SKM-1 treated with dmso at 0.1 percent for 144 hours (cell line): ENCODE measurements at regions not wholly inside any gene's neighbourhood (a gene's known extent, or its start where the extent isn't known, plus 50 kb on each side); places are given as distances from the start of the nearest gene placed in this dataset.

Source experiments
- DNase-seq: peaks from one replicate; lab custom pipeline; 2025; ENCODE audit not compliant: unreplicated experiment; lab: John Stamatoyannopoulos, UW

DNA sequence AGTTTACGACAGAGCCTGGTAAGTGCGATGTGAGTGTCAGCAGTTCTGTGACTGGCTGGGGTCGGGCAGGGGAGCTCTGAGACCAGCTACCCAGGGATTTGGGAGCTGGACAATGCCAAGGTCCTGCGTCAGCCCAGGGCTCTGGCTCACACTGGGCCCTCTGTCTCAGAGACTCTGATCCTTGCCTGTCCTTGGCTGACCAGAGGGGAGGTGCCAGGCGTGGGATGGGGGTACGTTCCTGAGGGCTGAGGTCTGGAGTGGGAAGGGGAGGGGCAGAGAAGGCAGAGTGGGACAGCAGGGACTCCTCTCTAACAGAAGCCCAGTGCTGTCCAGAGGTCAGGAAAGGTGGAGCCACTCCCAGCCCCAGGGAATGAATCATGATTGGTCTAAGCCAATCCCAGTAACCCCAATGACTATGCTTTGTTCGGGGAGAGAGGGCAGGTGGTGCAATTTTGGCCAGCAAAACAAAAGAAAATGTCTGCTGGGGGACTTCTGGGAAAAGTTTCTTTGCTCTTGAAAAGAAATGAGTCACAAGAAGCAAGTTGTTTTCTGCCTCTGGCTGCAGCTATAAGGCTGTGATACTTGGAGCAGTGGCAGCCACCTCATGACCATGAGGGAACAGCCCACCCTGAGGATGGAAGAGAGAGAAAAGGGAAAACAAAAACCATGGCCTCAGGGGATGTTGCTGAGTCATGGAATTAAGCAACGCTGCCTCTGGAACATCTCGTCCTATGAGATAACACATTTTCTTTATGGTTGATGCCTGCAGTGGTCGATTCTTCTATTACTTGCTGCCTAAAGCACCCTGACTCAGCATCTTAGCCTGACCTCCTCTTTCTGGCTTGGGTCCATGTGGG lies 108.3 kb downstream of the CHST1 start:
- DNase-seq, result no peak

DNA sequence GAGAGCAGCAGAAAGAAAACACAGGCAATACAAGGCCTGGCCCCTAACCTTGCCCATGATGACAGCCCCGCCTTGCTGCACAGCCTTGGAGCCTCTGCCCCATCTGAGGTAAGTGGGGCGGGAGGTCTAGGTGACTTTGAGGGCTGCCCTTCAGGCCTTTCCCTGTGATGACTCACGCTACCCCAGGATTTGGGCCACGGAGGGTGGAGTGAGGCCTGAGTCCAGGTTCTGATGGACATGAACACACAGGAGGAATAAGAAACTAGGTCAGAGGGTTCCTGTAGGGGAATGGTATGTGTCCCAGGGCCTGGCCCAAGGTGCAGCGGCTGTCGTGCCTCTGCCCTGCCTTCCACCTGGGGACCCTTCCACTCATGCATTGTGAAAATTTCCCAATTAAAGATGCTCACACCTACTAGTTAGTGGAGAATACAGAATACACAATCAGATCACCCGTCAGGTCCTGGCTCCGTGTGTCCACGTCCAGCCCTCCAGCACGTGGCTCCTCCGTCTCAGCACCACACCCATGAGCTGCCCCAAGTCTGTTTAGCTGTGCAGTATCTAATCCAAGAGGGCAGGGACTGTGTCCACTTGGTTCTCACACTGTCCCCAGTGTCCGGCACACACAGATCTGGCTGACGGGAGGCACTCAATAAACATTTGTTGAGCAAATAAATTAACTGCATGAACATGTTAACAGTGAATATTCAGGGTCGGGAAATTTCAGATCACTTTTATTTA lies 111.0 kb downstream of the CHST1 start:
- no peak for DNase-seq

DNA sequence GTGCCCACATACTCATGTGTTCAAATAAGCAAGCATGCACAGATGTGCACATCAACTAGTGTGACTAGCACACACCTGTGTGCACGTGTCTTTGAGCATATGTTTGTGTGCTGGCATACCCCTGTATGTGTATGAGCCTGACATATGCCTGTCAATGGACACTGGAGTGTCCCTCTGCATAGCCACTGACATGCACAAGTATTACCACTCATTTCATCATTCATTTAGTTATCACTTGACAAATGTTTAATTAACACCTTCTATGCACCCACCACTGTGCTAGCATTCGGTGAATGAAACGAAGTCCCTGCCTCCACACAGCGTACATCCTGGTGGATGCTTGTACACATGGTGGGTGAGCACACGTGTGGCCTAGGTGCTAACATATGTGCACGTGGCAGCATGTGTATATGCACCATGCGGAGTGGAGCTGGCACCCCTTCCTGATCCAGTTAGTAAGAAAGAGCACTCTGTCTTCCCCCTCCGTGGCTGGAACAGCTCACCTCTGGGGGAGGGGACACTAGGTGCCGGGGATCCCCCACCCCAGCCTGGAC lies 112.0 kb downstream of the CHST1 start:
- DNase-seq, result no peak

DNA sequence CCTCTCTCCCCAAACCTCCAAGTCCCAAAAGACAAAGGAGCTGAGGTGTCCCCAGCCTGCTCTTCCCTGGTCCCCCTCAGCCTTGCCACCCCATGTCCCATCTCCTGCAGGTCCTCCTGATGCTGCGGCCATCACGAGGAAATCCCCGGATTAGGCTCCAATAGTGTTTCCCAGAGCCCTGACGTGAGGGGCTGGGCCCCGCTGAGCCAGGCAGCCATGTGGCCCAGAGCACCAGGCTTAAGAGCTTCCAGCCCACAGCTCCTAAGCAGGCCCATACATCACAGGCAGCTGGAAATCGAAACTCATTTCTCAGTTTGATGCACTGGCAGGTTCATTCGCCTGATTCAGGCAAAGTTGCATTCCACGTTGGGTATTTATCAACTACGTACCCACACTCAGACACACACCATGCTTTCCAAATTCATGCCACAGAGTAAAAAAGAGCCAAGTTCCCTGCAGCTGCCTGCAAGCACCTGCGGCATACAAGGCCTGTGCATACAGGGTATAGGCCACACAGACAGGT lies 114.2 kb downstream of the CHST1 start:
- DNase-seq, result no peak

DNA sequence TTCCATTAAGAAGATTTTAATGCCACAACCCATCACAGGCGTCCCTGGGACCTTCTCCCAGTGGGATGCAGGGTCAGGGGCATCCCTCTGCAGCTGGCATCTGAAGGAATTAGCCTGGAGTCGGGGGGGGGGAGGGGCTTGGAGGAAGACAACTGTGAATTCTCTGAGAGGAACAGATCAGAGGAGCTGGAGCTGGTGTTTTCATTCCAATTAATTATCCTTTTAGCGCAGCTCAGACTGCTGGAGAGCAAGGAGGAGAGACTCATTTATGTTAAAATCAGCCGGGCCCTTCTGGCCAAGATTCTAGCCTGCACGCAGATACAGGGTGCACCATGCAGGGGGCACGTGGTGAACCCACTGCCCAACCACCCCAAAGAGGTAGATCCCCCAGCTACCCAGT lies 116.2 kb downstream of the CHST1 start:
- DNase-seq, result no peak

DNA sequence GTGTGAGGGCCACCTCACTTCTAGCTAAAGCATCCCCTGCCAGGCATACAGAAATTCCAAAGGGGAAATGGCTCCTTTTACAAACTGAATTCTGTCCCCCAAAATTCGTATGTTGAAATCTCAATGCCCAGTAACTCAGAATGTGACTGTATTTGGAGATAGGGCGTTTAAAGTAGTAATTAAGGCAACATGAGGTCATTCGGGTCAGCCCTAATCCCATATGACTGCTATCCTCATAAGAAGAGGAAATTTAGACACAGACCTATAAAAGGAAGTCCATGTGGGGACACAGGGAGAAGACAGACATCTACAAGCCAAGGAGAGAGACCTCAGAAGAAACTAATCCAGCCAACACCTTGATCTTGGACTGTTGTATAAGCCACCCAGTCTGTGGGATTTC lies 119.1 kb downstream of the CHST1 start:
- DNase-seq, result no peak

DNA sequence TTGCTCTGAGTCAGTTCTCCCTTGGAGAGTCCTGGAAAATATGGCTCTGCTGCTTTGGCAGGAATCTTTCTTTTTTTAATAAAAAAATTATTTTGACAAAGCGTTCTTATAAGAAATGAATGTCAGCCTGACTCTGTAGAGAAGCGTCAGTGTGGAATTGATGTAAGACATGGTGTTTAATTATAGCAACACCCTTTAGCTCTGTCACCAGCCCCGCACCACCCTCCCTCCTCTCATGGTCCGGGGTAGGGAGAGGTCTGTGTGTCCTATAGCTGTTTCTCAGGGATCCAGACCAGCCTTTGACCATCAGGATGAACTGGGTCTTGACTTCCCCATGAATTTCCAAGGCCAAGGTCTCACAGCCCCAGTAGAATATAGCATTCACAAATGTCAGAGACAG lies 120.6 kb downstream of the CHST1 start:
- DNase-seq, result no peak

DNA sequence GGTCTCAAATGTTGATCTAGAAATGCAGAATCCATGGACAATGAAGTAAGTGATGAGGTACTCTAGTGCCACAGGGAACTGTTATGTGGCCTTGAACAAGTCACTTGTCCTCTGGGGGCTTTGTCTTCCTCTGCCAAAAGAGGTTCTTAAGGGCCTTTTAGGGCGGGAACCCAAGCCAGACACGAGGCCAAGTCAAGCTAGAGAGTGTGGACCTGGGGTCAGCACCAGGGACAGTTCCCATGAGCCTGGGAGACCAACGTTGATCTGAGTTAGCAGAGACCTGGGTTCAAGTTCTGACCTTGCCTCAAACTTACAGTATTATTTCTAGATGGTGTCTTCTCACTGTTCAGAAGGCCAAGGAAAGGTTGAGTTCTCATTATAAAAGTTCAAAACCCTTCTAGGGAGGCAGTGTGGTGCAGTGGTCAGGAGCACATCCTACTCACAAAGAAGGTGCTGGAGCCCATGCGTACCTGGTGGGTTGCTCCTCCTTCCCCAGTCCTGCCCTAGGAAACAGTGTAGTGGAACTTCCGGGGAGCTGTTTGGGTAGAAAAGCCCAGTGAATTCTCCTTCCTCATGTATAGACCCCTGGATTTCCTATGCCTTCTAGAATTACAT lies 121.5 kb downstream of the CHST1 start:
- no peak for DNase-seq

DNA sequence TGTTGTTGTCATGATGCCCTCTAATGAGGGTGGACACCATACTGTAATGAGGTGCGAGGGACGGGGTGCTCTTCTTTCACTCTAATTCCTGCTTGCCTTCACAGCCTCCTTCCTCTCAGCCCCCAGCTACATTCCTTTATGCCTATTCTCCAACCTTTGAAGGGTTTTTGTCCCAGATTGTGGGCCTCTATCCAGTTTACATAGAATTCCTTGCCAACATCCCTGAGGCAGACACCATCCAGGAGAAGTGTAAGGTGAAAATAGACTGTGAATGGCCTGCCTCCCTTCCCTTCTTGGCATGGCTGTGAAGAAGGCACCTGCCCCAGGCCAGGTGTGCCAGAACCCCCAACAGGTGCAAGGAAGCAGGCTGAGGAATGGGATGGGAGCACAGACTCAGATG lies 122.3 kb downstream of the CHST1 start:
- no peak for DNase-seq

DNA sequence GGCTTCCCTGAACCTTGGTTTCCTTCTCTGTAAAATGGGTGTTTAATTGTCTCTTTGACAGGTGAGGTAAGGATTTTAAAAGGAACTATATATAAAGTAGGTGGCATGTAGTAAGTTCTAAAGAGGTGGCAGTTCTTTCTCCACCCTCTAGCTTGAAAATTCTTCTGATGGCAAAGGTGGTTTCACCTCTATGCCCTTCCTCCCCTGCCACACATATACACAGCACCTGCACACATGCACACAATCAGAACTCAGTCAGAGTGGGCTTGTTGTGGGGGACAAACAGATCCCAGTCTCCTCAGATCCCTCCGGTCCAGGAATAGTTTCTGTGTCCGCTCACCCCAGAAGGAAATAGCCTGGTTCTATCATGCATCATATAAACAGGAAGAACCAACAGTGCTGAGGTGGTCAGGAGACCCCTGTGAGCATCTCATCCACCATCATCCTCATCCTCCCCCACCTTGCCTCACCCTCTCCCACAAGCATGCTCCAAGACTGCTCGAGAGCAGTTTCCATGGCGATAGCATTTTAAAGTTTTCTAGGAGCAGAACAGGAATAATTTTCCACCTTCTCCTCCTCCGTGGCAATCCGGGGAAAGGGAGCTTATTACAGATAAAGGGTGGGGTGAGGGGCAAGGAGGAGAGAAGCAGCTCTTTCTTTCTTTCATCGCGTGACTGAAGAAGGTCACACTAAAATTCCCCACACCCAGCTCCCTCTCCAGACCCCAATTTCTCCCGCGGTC lies 123.6 kb downstream of the CHST1 start:
- no peak for DNase-seq

DNA sequence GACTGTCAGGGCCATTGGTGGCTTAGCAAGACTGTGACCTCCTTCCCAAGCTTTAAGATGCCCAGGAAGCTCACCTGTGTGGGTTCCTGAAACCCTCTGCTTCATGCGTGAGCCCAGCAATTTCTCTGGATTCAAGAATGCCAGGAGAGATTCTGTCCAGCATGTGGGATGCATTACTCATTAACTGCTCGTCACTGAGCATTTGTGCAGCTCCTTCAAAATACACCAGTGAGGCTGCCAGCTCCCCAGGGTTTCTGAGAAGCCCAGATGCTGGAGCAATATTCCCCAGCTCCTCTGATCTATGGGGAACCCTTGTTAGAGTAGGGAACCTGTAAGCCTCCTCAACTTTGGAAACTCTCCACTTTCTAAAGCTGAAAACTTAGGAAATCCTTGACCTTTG lies 126.5 kb downstream of the CHST1 start:
- DNase-seq, result no peak

DNA sequence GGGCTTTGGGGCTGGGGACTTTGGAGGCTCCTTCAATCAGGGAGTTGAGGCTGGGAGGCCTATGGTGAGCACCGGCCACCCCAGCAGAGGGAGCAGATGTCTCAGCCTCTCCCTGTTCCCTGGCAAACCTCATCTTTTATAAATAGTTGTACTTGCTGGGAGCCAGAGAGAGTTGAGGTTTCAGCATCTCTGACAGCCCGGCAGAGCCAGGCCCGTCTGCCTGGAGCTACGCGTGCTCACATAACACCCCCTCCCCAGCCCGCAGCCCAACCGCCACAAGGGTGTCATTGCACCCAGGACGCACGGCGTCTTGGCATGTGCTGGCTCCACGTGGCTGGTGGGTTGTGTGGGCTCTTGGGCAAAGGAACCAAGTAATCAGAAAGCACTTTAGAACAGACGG lies 127.1 kb downstream of the CHST1 start:
- no peak for DNase-seq

DNA sequence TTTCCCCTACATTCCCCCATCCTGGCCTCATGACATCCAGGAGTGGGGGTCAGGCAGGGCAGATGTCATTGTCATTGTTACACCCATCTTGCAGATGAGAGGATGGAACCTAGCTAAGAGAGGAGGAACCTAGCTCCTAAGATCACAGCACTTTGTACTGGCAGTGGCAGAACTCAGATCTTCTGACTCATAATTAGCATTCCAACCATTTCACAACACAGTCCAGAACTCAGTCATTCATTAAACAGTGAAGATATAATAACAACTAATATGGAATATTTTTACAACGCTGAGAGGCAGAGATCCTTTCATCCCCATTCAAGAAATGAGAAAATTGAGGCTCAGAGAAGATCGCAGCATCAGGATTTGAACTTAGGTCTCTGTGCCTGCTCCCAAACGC lies 127.8 kb downstream of the CHST1 start:
- DNase-seq, result no peak

DNA sequence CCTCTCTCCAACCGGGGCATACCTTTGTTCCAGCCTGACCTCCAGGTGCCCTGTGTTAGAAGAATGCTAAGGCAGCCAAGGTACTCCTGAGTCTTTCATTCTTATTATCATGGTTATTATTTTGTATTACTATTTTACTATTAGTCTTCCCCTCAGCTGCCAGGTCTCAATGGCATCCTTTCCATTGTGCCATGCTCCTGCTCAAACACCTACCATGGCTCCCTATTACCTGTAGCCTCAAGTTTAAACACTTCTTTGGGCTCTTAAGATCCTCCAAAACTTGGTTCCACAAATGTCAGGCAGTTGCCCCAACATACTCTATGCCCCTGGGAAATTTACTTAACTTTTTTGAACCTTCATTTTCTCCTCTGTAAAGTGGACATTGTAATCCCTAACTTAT lies 130.4 kb downstream of the CHST1 start:
- DNase-seq, result no peak

DNA sequence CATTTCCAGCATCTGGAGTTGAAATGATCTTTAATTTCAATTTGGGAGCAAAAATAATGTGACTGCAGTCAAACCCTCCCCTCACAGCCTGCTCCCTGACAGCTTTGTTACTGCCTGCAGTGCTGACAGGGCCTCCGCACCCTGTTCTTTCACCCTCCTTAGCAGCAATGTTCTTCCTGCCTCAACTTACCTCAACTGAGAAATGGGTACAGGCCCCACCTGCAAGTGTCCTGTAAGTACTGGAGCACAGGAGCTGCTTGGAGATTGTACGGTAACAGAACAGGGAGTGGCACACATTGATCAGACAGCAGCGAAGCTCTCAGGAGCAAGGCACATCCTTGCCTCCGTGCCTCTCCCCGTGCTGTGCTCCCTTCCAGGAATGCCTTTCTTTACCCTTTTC lies 131.3 kb downstream of the CHST1 start:
- no peak for DNase-seq

DNA sequence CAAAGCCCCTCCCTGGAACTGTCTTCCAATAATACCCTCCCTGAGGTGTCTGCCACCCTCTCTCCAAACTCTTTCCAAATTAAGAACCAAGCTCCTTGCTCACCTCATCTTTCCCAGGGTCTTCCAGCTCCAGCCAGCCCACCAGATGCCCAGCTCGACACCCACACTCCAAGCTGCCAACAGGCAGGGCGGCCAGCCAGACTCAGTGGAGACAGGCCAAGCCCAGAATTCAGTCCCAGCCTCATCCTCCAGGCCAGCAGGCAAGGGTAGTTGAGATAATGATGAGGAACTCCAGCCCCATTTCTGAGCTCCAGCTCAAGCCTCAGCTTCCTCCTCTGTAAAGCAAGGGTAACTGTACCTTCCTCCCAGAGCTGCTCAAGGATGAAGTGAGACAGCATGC lies 132.9 kb downstream of the CHST1 start:
- DNase-seq, result no peak

DNA sequence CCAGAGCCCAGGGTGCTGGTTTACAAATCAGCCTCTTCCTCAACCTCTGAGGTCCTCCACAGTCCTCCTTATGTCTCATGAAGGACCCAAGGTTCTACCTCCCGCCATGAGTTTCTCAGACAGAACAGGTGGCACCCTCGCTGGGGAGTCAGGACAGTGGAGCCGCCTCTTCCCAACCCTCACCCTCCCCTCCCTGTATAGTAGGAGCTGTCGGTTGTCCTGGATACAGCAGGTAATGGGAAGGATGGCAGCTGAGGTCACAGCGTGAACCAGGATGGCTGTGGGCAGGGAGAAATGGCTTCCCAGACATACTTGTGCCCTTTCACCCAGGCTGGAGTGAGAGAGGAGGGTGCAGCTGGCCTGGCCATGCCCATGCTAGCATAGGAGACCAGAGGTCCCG lies 134.6 kb downstream of the CHST1 start:
- no peak for DNase-seq

DNA sequence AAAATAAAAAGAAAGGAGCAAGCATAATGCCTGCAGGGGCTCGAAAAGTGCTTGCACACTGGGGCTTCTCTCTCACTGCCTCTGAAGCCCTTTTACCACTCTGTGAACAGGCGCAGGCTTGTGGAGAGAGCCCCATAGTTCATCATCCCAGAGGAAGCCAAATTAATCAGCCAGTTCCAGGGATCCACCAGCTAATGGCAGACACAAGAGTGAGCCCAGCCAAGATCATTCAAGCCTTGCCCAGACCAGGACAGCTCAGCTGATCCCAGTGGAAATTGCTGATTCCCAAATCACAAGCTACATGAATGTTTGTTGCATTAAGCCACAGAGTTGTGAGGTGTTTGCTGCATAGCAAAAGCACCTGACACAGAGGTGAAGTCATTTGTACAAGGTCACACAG lies 135.3 kb downstream of the CHST1 start:
- no peak for DNase-seq

DNA sequence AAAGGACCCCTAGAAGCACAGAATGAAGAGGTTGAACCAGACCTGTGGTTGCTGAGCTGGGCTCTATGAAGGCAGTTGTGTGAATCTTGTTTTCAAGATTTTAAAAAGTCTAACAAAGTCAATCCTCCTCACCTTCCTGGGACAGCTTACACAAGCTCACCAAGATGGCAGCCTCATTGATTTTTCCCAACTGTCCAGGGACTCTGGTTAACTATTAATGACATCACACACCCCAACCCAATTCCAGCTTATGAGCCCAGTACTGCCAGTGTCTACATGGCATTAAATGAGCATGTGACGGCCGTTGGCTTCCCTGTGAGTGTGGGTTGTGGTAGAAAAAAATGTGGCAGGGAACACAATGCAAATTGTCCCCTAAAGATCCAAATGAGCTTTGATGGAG lies 137.0 kb downstream of the CHST1 start:
- no peak for DNase-seq

DNA sequence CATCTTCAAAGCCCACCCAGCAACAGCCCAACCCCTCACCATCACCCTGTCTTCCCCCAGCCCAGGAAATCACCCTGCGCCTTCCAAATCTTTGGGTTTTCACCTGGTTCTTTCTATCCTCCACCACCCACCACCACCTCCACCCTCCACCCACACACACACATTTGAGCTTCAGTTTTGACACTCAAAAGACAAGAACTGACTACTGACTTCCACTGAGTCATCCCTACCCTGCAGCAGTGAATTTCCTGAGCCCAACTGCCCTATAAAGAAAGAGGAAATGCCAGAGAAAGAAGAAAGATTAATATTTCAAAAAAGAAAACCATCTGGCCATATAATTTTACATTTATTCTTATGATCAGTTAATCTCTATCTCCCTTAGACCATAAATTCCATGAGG lies 137.5 kb downstream of the CHST1 start:
- no peak for DNase-seq

DNA sequence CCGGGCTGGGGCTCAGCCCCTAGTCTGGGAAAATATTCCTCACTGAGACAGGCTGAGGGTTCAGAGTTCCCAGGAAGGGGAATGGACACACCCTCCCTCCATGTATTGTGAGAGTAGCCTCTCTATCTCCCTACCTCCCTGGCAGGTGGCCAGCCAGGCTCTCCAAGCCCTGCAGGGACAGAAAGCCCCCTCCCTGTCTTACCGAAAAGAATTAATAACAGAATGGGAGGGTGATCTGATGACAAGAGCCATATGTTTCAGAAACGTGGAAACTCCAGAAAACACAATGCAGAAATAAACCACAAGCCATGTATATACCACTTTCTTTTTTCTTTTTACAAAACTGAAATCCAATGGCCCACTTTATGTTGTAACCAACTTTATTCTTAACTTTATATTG lies 140.0 kb downstream of the CHST1 start:
- no peak for DNase-seq
